ENCODE measurements at regions not wholly inside any gene's neighbourhood (a gene's known extent, or its start where the extent isn't known, plus 50 kb on each side); places are given as distances from the start of the nearest gene placed in this dataset.

GRCh38 chr2:59047373-59047995 lies 806.4 kb upstream of the FANCL start:
- TF ChIP-seq CTCF (IDR thresholded peaks at IDR 0.05), result no peak
- no peak for TF ChIP-seq EZH2 (IDR thresholded peaks at IDR 0.05; ENCODE audit: borderline replicate concordance, insufficient read depth, low read depth, low read length, poor library complexity, severe bottlenecking)
